Frontal cortex (tissue), 3 donors: ENCODE measurements at regions not wholly inside any gene's neighbourhood (a gene's known extent, or its start where the extent isn't known, plus 50 kb on each side); places are given as distances from the start of the nearest gene placed in this dataset.
A peak's percentile ranks its signal among the peaks of the same experiment; 100 is the strongest.
"Not testable (repeated sequence)": the region's sequence is repeated elsewhere in the genome, so short reads cannot be mapped to it uniquely, and the experiment has no call there.

Experiments used
- DNase-seq, 2 donors: peaks; one replicate each; pipeline ENCODE4 v3.0.0; 2012; ENCODE audit warnings: low spot score in 2 of 2
- FAIRE-seq: peaks from 2 replicates; lab custom pipeline; 2012; peaks lifted over from hg19 to GRCh38; lab: Jason Lieb, UNC
- donor health status: control.
- donor health status: control.
- donor health status: control.

DNA sequence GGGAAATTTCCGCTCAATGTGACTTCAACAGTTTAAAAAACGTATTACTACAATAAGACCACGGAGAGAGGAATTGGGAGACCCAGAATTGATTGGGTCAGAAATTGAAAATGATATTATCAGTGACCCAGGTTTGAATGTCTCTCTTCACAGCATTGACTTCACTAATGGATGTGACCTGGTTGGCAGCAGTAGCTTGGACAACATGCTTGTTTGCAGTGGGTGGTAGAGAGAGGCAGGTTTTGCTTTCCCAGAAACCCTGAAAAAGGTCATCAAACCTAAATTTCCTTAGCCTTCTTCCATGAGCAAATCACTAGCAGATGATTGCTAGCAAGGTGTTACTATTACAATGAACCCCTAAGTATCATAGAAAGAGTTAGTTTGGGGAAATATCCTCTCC lies 89.7 kb upstream of the ANTXRL start:
- DNase-seq (no peak), FAIRE-seq (no peak)

DNA sequence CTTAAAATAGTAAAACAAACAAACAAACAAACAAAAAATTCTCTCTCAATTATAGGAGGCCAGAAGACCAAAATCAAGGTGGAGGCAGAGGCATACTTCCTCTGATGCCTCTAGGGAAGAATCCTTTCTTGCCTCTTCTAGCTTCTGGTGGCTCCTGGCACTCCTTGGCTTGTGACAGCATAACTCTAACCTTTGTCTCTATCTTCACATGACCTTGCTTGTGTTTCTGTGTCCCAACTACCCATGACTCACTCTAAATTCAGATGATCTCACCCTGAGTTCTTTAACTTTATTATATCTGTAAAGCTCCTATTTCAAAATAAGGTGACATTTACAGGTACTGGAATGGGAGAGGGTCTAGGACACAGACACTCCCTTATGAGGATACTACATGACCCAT lies 88.3 kb upstream of the ANTXRL start:
- DNase-seq, result no peak
- FAIRE-seq, result no peak

DNA sequence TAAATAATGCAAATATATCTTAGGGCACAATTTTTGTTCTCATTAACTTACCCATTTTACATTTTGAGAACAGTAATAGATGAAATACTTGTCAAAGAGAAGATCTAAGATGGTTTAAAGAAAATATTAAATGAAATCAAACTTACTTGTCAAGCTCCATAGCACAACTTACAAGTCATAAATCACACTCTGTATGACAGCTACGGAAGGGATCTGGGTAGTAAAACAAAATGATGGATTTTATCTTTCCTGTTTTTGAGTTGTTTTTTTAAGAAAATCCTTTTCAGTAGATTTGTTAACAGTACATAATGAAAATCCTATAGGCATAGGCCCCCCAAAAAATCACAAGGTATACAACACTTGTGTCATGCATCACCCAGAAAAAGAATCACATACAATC lies 84.4 kb upstream of the ANTXRL start:
- DNase-seq, FAIRE-seq: not testable (repeated sequence)

DNA sequence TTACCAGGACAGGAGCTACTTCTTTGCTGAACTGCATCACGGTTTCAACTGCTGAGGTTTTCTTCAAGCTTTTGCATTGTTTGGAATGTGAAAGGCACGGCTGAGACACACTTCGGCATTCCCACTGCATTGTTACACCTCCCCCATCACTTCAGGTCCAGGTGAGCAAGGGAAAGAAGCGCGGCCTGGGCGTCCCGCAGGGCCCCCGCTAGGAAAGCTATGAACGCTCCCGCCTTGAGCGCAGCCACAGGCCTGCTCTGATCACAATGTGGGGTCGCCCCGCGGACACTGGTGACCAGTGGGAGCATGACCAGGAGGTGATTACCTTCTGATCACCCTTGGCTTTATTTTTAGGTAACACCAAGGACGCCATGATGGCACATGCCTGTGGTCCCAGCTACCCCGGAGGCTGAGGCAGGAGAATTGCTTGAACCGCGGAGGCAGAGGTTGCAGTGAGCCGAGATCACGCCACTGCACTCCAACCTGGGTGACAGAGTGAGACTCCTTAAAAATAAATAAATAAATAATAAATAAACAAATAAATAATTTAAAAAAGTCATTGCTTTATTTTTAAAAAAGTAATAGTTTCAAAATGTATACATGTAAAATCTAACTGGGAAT lies 82.2 kb upstream of the ANTXRL start:
- FAIRE-seq, DNase-seq: not testable (repeated sequence)

DNA sequence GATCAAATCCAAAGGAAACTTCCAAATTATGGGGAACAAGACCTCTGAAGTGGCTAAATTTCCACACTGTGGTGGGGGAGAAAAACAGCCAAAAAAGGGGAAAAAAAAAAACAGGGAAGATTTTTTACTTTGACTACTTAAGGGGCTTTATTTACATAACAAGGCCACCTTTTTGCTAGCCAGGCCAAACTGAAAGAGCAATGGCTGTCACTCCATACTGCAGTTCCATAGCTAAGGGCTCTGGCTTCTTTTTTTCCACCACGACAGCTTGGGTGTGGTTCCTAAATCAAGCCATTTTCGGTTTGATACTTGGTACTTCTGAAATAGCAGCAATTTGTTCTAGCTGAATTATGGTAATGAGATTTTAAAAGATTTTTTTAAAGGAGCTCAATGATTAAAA lies 76.4 kb upstream of the ANTXRL start:
- not testable (repeated sequence) for FAIRE-seq, DNase-seq

DNA sequence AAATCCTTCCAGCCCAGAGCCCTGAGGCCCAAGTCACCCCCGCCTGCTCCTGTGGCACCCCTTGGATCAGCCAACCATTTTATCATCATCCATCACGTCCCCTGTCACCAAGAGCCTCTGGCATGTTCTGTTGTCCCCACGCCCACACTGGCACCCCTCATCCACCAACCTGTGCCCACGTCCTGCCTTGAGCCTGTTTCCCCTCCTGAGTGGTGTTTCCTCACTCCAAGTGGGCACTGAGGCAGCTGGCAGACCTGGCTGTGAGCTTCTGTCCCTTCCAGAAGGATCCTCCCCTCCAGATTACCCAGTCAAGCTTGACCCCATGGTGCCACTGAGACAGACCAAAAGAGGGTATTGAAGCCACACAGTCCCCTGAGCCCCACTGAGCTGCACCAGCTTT lies 71.4 kb upstream of the ANTXRL start:
- FAIRE-seq, result no peak

DNA sequence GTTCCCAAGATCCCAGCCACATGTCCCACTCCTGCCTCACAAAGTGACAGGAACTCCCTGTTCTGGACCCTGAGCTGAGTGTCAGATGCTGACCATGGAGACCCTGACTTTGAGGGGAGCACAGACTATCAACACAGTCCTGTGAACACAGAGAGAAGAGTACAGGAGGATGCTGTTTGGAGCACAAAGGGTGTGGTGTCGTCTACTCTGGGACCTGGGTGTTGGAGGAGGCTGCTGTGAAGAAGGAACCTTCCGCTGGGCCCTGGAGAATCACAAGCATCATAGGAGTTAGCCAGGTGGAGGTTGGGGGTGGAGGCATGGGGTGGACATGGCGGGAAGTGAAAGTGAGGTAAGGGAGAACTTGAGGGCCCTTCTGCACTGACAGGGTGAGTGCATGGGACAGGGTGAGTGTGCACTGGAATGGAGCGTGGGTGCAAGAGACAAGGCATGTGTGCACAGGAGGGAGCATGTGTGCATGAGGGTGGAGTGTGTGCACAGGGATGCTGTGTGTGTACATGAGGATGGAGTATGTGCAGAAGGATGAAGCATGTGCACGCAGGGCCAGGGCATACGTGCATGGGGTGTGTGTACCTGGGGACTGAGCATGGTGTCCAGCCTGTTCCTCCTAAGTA lies 70.7 kb upstream of the ANTXRL start:
- DNase-seq, result peak in 1 of 2 donors; percentile 0
- no peak for FAIRE-seq

More for the DNA sequence above, 71.4 kb upstream of the ANTXRL start:
- no peak for DNase-seq

DNA sequence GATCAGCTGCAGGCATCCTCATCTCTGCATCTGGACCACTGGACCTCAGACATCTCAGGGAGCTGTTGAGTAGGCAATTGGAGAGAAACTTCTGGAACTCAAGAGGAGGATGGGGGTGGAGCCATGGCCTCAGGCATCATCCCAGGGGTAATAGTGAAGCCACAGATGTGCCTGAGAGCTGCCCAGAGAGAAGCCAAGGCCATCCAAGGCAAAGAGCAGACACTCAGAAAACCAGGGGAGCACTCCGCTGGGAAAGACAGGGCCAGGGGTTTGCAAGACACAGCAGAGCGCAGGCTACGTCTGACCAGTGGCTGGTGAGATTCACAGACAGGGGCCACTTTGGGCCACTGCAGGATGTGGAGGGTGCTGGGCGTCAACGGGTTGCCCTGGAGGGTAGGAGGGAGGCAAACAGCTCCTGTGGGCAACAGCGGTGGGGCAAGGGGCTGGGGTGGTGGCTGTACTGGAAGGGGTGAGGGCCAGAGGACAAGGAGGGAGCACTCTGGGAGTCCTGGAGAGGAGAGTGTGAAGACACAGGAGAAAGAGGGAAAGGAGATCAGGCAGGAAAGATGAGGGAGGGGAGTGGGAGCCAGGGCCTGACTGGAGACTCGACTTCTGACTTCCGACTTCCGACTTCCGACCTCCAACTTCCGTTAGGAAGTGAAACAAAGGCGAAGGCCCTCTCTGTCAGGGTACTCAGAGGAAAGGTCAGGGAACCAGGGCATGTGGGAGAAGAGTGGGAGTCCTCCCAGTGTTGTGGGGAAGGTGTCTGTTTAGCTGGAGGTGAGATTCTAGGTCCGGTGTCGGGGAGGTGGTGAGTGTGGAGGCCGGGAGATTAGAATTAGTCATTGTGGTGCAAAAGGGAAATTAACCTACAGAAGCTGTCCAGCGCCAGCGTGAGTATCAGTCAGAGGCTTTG lies 69.7 kb upstream of the ANTXRL start:
- peak in 1 of 2 donors; percentile 1 for DNase-seq

DNA sequence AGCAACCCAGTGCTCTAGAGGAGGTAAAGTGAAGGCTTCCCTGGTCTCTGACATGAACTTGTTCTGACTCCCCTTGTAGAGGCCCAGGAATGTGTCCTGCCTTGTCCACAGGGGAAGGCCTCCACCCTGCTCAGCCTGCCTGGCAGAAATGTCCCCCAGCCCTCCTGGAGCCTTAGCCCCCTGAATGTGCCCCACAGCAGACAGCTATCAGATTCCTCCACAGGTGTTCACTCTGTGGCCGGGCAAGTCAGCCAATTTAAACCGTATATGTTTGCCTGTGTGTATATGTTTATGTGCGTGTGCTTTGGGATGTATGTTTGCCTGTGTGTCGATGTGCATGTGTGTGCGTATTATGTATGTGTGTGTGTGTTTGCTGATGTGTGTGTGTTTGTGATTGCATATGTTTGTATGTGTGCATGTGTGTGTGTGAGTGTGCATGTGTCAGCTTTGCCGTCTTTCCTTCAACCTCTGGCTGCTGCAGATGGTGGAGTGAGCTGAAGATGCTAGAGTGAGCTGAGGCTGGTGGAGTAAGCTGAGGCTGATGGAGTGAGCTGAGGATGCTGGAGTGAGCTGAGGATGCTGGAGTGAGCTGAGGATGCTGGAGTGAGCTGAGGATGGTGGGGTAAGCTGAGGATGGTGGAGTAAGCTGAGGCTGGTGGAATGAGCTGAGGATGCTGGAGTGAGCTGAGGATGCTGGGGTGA lies 68.9 kb upstream of the ANTXRL start:
- DNase-seq (no peak), FAIRE-seq (no peak)

More for the DNA sequence above, 69.7 kb upstream of the ANTXRL start:
- FAIRE-seq, result no peak

DNA sequence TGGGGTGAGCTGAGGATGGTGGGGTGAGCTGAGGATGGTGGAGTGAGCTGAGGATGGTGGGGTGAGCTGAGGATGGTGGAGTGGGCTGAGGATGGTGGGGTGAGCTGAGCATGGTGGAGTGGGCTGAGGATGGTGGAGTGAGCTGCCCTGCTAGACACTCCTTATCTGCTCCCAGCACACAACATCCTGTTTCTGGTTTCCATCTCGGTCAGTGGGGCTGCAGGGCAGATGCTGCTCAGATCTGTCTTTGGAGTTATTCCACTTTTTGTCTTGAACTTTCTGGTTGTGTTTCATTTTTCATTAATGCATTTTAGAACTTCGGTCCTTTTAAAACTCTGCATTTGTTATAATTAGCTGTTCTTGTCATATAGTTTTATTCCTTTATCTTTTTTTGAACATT lies 67.9 kb upstream of the ANTXRL start:
- no peak for DNase-seq
- FAIRE-seq, result no peak

DNA sequence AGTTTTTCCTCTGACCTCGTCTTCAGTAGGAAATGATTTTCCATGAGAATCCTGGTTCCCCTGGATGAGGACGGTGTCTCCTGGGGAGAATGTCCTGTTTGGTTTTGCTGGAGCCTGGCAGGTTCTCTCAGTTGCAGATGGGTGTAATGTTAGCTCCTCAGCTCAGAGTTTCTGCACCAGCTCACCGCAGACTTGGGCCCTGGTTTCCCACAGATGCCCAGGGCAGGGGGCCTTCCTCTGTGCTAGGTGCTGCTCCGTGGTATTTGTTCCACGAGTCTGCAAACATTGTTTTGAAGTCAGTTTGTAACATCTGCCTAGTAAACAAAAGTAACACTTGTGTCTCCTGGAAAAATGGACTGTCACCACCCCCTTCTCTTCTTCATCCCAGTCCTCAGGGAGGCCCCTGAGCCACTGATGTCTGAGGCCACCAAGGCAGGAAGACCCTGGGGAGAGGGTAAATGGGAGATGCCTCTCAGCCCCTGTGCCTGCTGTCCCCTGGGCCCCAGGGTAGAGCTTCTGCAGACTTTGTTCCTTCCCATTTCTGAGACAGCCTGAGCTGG lies 67.3 kb upstream of the ANTXRL start:
- FAIRE-seq, DNase-seq: not testable (repeated sequence)

DNA sequence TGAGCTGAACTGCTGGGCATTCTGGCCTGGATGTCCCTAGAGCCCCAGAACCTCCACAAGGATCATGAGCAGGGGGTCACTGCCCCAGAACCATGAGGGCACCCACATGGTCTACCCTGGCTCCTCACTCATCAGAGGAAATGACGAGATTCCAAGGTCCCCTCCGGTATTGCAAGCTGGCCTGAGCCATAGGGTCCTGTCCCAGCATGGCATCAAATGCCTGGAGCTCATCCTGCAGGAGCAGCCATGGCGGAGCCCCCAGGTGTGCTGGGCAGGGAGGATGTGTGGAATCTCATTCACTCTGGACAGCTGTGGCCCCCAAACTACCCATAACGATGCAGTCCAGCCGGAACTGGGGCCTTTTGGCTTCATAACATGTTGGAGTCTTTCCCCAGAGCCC lies 66.6 kb upstream of the ANTXRL start:
- DNase-seq (no peak), FAIRE-seq (no peak)

DNA sequence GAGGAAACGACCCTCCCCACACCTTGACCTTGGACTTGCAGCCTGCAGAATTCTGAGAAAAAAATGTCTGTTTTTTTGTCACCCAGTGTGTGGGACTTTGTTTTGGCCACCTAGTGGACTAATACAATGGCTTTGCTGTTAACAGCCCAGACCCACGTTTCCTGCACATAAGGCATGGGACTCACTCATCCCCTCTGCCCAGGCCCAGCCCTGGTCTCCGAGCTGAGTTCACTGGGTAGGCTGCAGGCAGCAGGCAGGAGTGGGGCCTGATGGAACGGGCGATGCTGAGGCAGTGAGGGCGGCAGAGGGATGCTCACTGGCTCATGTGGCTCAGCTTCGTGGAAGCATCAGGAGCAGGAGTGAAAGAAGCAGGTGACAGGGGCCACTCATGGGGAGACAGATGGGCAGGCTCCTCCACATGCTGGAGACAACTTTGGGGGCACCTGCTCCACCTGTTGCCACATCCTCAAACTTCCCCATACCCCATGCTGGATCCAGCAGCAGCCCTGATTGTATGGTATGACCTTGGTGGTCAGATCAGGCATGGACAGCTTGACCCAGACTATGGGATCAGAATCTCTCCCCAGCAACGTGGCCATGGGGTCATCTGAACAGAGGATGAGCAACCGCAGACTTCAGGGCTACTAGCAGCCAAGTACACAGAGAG lies 65.8 kb upstream of the ANTXRL start:
- DNase-seq, result no peak
- FAIRE-seq, result no peak

DNA sequence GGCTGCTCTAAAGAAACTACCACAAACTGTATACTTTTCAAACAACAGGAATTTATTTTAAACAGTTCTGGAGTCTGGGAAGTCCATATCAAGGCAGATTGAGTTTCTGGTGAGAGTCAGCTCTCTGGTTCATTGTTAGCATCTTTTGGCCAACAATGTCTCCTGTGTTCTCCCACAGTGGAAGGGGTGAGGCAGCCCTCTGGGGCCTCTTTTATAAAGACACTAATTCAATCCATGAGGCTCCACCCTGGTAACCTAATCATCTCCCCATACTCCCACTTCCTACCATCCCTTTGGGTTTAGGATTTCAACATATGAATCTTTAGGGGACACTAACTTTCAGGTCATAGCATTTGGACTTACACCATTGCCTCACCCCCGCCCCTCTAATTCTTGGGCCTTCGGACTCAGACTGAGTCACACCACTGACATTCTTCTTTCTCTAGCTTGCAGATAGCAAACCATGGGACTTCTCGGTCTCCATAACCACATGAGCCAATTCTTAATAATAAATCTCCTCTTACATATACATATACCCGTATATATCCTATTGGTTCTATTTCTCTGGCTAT lies 64.3 kb upstream of the ANTXRL start:
- no peak for DNase-seq
- no peak for FAIRE-seq

DNA sequence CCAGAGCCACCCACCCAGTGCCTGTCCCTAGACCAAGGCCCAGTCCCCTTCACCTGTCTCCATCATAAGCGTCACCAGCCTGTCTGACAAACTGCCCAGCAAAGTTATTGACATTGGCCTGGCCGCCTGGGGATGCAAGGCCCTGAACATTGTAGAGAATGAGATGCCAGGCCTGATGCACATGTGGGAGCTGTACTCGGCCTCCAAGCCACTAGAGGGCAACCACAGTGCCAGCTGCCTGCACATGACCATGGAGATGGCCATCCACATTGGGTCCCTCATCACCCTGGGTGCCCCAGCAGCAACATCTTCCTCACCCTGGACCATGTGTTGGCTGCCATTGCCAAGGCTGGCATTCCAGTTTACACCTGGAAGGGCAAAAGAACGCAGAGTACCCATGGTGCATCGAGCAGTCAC lies 63.7 kb upstream of the ANTXRL start:
- FAIRE-seq (no peak), DNase-seq (no peak)

DNA sequence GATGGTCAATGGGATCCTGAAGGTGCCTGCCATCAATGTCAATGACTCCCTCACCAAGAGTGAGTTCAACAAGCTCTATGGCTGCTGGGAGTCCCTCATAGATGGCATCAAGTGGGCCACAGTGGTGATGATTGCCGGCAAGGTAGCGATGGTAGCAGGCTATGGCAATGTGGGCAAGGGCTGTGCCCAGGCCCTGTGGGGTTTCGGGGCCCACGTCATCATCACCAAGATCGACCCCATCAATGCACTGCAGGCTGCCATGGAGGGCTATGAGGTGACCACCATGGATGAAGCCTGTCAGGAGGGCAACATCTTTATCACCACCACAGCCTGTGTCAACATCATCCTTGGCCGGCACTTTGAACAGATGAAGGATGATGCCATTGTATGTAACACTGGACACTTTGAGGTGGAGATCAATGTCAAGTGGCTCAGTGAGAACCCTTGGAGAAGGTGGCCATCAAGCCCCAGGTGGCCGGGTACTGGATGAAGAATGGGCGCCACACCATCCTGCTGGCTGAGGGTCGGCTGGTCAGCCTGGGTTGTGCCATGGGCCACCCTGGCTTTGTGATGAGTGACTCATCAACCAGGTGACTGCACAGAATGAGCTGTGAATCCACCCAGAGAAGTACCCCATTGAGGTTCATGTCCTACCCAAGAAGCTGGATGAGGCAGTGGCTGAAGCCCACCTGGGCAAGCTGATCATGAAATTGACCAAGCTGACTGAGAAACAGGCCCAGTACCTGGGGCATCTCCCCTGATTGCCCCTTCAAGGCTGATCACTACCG lies 63.0 kb upstream of the ANTXRL start:
- DNase-seq (no peak), FAIRE-seq (no peak)

DNA sequence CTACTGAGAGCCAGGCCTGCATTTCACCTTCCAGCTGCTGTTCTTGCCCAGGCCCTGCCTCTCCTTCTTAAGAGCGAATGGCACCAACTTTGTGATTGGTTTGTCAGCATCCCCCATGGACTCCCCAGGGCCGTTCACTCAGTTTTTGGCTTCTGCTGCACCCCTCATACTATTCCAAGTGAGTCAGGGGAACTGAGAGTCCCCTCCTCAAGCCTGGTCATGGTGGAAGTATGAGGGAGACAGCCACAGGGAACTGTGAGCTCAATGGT lies 62.4 kb upstream of the ANTXRL start:
- FAIRE-seq (no peak), DNase-seq (no peak)

DNA sequence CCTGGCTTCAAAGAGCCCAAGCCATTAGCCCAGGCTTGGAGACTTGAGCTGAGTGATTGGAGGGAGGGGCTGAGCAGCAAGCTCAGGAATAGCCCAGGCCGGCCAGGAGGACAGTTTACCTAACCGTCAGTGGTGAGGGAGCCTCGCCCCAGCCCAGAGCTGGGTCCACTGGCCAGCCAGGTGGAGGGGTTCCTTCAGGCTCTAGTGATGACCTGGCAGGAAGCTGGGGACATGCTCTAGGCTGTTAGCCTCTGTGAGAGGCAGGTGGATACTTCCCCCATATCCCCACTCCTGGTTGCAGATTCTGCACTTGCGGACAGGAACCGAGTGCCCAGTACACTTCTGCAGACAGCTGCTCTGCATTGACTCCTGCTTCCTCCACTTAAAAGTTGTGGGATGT lies 61.2 kb upstream of the ANTXRL start:
- no peak for DNase-seq
- no peak for FAIRE-seq

DNA sequence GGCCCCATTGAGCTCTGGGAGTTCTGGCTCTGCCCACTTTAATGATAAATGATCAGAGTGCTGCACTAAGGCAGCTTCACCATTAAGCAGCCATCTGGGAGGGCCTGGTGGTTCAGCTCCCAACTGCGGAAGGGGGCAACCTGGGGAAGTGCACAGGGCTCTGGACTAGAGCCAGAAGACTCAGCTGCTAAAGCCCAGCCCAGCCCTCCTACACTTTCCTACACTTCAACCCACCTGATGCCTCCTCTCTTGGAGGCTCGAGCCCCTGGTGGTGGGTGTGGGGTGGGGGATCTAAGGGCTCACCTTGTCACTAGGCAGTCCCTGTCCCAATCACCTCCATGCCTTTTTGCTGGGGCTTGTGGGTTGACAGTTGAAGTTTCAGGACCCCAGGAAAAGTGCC lies 60.6 kb upstream of the ANTXRL start:
- DNase-seq (no peak), FAIRE-seq (no peak)
